ENCODE measurements at regions not wholly inside any gene's neighbourhood (a gene's known extent, or its start where the extent isn't known, plus 50 kb on each side); places are given as distances from the start of the nearest gene placed in this dataset.

DNA sequence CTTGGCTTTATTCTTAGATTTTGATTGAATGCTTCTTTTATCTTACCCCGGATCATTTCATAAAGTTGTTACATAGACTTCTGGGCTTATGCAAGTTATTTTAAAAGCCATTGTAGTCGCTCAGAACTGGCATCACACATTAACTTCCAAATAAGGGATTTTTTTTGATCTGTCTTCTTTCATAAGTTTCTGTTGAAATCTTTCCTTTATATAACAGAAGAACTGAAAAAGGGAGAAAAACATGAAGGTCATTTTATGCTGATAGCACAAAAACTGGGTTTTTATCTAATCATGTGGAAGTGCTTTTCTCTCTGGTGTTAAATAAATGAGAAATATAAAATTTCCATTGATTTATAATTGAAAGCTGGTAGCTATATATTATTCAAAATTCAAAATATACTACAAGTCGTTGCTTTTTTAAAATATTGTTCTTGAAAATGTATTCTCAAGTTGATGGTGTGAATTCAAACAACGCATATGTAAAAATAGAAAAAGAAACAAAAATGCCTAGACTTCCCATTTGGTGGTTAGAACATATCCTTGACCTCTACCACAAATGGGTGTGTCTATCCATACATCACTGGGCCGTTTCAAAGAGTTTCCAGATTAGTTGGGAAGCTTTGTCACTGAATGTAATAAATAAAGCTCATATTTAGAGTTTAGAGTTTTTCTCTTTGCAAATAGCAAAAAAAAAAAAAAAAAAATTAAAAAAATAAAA lies 258.3 kb upstream of the ZPLD1 start:
- TF ChIP-seq, protein P1, sequence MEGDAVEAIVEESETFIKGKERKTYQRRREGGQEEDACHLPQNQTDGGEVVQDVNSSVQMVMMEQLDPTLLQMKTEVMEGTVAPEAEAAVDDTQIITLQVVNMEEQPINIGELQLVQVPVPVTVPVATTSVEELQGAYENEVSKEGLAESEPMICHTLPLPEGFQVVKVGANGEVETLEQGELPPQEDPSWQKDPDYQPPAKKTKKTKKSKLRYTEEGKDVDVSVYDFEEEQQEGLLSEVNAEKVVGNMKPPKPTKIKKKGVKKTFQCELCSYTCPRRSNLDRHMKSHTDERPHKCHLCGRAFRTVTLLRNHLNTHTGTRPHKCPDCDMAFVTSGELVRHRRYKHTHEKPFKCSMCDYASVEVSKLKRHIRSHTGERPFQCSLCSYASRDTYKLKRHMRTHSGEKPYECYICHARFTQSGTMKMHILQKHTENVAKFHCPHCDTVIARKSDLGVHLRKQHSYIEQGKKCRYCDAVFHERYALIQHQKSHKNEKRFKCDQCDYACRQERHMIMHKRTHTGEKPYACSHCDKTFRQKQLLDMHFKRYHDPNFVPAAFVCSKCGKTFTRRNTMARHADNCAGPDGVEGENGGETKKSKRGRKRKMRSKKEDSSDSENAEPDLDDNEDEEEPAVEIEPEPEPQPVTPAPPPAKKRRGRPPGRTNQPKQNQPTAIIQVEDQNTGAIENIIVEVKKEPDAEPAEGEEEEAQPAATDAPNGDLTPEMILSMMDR (conservative IDR thresholded peaks at IDR 0.05 in 1 of 2, IDR thresholded peaks at IDR 0.05 in 1 of 2; ENCODE audit: low read depth in 1 of 2, low read length in 2 of 2): no peak
- no peak for TF ChIP-seq EZH2 (IDR thresholded peaks at IDR 0.05; ENCODE audit: low read length, missing control alignments)

DNA sequence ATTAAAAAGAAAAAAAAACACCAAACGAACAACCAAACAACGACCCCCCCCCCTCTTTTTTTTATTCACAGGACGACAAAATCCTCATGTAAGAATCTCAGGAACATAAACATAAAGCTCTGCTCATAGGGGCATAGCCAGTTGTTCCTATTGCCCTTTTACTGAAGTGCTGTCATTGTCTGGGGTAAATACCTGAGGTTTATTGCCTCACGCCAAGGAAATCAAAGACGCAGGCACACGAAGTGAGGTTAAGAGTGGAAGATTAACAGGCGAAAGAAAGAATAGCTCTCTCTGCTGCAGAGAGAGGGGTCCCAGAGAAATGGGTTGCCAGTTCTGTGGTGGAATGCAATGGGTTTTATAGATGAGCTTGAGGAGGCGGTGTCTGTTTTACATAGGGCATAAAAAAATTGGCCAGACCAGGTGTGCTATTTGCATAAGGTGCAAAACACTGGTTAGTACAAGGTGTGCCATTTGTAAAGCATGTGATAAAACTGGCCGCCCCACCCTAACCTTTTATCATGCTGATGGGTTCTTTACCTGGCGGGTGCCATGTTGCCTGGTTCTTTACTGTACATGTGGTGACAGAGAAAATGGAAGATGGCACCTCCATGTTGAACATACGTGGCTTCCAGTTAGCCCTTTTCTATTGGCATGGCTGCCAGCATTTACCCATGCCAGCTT lies 257.6 kb upstream of the ZPLD1 start:
- Histone ChIP-seq H2AFZ (ENCODE audit: low read length) (no peak overlapping the region), H3K36me3 (ENCODE audit: control insufficient read depth, insufficient read depth, low read length) (no peaks in the 10 kb centered on the region), H3K27me3 (ENCODE audit: control insufficient read depth, insufficient read depth, low read length) (no peaks in the 10 kb centered on the region), H3K27ac (ENCODE audit: insufficient read depth, low read length) (no peak overlapping the region), H3K4me3 (replicated peaks in 1 of 4; ENCODE audit: control extremely low read depth in 1 of 4, insufficient read depth in 1 of 4, low read depth in 3 of 4, low read length in 4 of 4) (no peak overlapping the region), H3K4me2 (ENCODE audit: extremely low read depth, insufficient read depth, low read length) (no peak overlapping the region), H3K4me1 (ENCODE audit: control insufficient read depth, extremely low read depth, insufficient read depth, low read length) (peaks cover 11% of the 10 kb centered on the region), H3K9ac (ENCODE audit: insufficient read depth, low read length) (no peak overlapping the region), H4K20me1 (ENCODE audit: control insufficient read depth, extremely low read depth, insufficient read depth, low read length) (no peaks in the 10 kb centered on the region), H3K79me2 (ENCODE audit: control insufficient read depth, insufficient read depth, low read length) (no peaks in the 10 kb centered on the region), H3K9me3 (ENCODE audit: control insufficient read depth, insufficient read depth, low read depth, low read length) (no peaks in the 10 kb centered on the region)
- DNase-seq (ENCODE audit: low read depth in 2 of 2): peak in 1 of 2 donors; percentile 26
- TF ChIP-seq, protein P1 (conservative IDR thresholded peaks at IDR 0.05 in 1 of 2, IDR thresholded peaks at IDR 0.05 in 1 of 2; ENCODE audit: low read depth in 1 of 2, low read length in 2 of 2): no peak

More for the DNA sequence above, 258.3 kb upstream of the ZPLD1 start:
- Histone ChIP-seq H3K79me2 (ENCODE audit: control insufficient read depth, insufficient read depth, low read length) (no peaks in the 10 kb centered on the region), H3K27ac (ENCODE audit: insufficient read depth, low read length) (no peak overlapping the region), H2AFZ (ENCODE audit: low read length) (no peak overlapping the region), H4K20me1 (ENCODE audit: control insufficient read depth, extremely low read depth, insufficient read depth, low read length) (no peaks in the 10 kb centered on the region), H3K9me3 (ENCODE audit: control insufficient read depth, insufficient read depth, low read depth, low read length) (no peaks in the 10 kb centered on the region), H3K36me3 (ENCODE audit: control insufficient read depth, insufficient read depth, low read length) (no peaks in the 10 kb centered on the region), H3K27me3 (ENCODE audit: control insufficient read depth, insufficient read depth, low read length) (no peaks in the 10 kb centered on the region), H3K9ac (ENCODE audit: insufficient read depth, low read length) (no peak overlapping the region), H3K4me2 (ENCODE audit: extremely low read depth, insufficient read depth, low read length) (no peak overlapping the region), H3K4me3 (replicated peaks in 1 of 4; ENCODE audit: control extremely low read depth in 1 of 4, insufficient read depth in 1 of 4, low read depth in 3 of 4, low read length in 4 of 4) (no peak overlapping the region), H3K4me1 (ENCODE audit: control insufficient read depth, extremely low read depth, insufficient read depth, low read length) (peaks cover 11% of the 10 kb centered on the region)
- DNase-seq (ENCODE audit: low read depth in 2 of 2): no peak

DNA sequence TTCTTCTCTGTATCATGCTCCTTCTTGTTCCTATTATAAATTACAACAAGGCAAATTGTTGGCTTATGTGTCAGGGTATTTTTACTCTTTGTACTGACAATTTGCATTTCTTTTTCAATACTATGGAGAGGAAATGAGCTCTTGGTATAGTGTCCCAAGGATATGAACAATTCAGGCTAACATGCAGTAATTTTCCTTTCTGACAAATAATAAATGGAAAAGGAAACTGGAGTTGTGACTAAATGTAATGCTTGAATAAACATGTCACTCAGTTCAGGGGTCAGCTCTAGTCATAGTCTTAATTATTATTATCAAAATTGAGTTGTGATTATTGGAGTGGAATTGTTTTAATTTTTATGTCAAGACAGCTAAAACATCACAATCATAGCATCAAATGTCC lies 256.0 kb upstream of the ZPLD1 start:
- no peak overlapping the region for H3K4me3 ChIP-seq (replicated peaks in 1 of 4; ENCODE audit: control extremely low read depth in 1 of 4, insufficient read depth in 1 of 4, low read depth in 3 of 4, low read length in 4 of 4)
- no peaks in the 10 kb centered on the region for H3K36me3 ChIP-seq (ENCODE audit: control insufficient read depth, insufficient read depth, low read length)
- H3K27ac ChIP-seq (ENCODE audit: insufficient read depth, low read length): peak overlapping the region; percentile 76
- H3K9me3 ChIP-seq (ENCODE audit: control insufficient read depth, insufficient read depth, low read depth, low read length): no peaks in the 10 kb centered on the region
- H3K79me2 ChIP-seq (ENCODE audit: control insufficient read depth, insufficient read depth, low read length): no peaks in the 10 kb centered on the region
- no peaks in the 10 kb centered on the region for H3K27me3 ChIP-seq (ENCODE audit: control insufficient read depth, insufficient read depth, low read length)
- no peak for DNase-seq (ENCODE audit: low read depth in 2 of 2)
- H2AFZ ChIP-seq (ENCODE audit: low read length): no peak overlapping the region
- peak overlapping the region; percentile 40 for H3K4me2 ChIP-seq (ENCODE audit: extremely low read depth, insufficient read depth, low read length)
- H3K9ac ChIP-seq (ENCODE audit: insufficient read depth, low read length): no peak overlapping the region
- H4K20me1 ChIP-seq (ENCODE audit: control insufficient read depth, extremely low read depth, insufficient read depth, low read length): no peaks in the 10 kb centered on the region
- TF ChIP-seq, protein P1 (conservative IDR thresholded peaks at IDR 0.05 in 1 of 2, IDR thresholded peaks at IDR 0.05 in 1 of 2; ENCODE audit: low read depth in 1 of 2, low read length in 2 of 2): no peak
- no peak for TF ChIP-seq EZH2 (IDR thresholded peaks at IDR 0.05; ENCODE audit: low read length, missing control alignments)
- peaks cover 11% of the 10 kb centered on the region for H3K4me1 ChIP-seq (ENCODE audit: control insufficient read depth, extremely low read depth, insufficient read depth, low read length)

Measured in fibroblast of lung (primary cell).